GM21367 (cell line): ENCODE measurements at regions not wholly inside any gene's neighbourhood (a gene's known extent, or its start where the extent isn't known, plus 50 kb on each side); places are given as distances from the start of the nearest gene placed in this dataset.

Experiments
- ATAC-seq: cut with Tn5 transposase; IDR thresholded peaks from one replicate; pipeline ENCODE4 v1.9.1; 2021; ENCODE audit not compliant: unreplicated experiment

GRCh38 chr6:1482381-1483166 lies 93.2 kb downstream of the FOXF2 start:
- peak; percentile 82 for ATAC-seq

- no peak for ATAC-seq
These were observed 96.3 kb downstream of the FOXF2 start for GRCh38 chr6:1485678-1486077.

GRCh38 chr6:1486387-1486786 lies 97.0 kb downstream of the FOXF2 start:
- ATAC-seq, result no peak

- no peak for ATAC-seq
These were observed 97.9 kb downstream of the FOXF2 start for GRCh38 chr6:1487239-1487638.

GRCh38 chr6:1491025-1491424 lies 101.6 kb downstream of the FOXF2 start:
- ATAC-seq, result no peak

GRCh38 chr6:1491591-1492319 lies 102.4 kb downstream of the FOXF2 start:
- ATAC-seq, result no peak

GRCh38 chr6:1494671-1495070 lies 105.3 kb downstream of the FOXF2 start:
- no peak for ATAC-seq

GRCh38 chr6:1495344-1495743 lies 106.0 kb downstream of the FOXF2 start:
- ATAC-seq, result no peak

GRCh38 chr6:1496092-1496491 lies 106.7 kb downstream of the FOXF2 start:
- no peak for ATAC-seq

GRCh38 chr6:1496836-1497760 lies 107.7 kb downstream of the FOXF2 start:
- ATAC-seq, result no peak

GRCh38 chr6:1497761-1498105 lies 108.4 kb downstream of the FOXF2 start:
- ATAC-seq, result no peak

- no peak for ATAC-seq
These were observed 109.2 kb downstream of the FOXF2 start for GRCh38 chr6:1498491-1499113.

GRCh38 chr6:1499777-1500176 lies 109.9 kb upstream of the FOXC1 start:
- ATAC-seq, result no peak

GRCh38 chr6:1500913-1501312 lies 108.8 kb upstream of the FOXC1 start:
- no peak for ATAC-seq

GRCh38 chr6:1502041-1502440 lies 107.7 kb upstream of the FOXC1 start:
- no peak for ATAC-seq

GRCh38 chr6:1503811-1504210 lies 105.9 kb upstream of the FOXC1 start:
- ATAC-seq, result no peak

- no peak for ATAC-seq
These were observed 105.2 kb upstream of the FOXC1 start for GRCh38 chr6:1504465-1504864.

- ATAC-seq, result no peak
These were observed 102.5 kb upstream of the FOXC1 start for GRCh38 chr6:1507251-1507650.

- ATAC-seq, result no peak
These were observed 100.5 kb upstream of the FOXC1 start for GRCh38 chr6:1509241-1509640.

- ATAC-seq, result no peak
These were observed 99.5 kb upstream of the FOXC1 start for GRCh38 chr6:1510239-1510638.

- ATAC-seq, result no peak
These were observed 96.4 kb upstream of the FOXC1 start for GRCh38 chr6:1513215-1513780.
